Adrenal gland (tissue), 9 donors: ENCODE measurements at regions not wholly inside any gene's neighbourhood (a gene's known extent, or its start where the extent isn't known, plus 50 kb on each side); places are given as distances from the start of the nearest gene placed in this dataset.

Experiments
- DNase-seq, 7 donors: peaks; one replicate each; pipeline ENCODE4 v3.0.0-alpha.2; 2019 to 2020
- H3K27ac ChIP-seq, 5 donors: fragments of 200-600 bp; sonication (generic) in 4 of 5; 1 replicate in 3 of 5; 2 replicates in 2 of 5; pipeline versions ENCODE4 v1.5.1 to v1.8.0; 2016 to 2020; ENCODE audit warnings: mild to moderate bottlenecking in 1 of 5
- H3K27me3 ChIP-seq: fragments of 200-600 bp; 2 replicates; pipeline ENCODE4 v1.8.0; 2021
- H3K36me3 ChIP-seq, 2 donors: fragments of 200-600 bp; replicated peaks in 1 of 2; 1 replicate in 1 of 2; 2 replicates in 1 of 2; pipeline versions ENCODE4 v1.5.1 to v1.8.0; 2018 to 2022
- H3K4me1 ChIP-seq, 2 donors: fragments of 200-600 bp; replicated peaks in 1 of 2; 1 replicate in 1 of 2; 2 replicates in 1 of 2; pipeline versions ENCODE4 v1.5.1 to v1.8.0; 2018 to 2021
- H3K4me3 ChIP-seq, 4 donors: fragments of 200-600 bp; sonication (generic) in 3 of 4; one replicate each; pipeline ENCODE4 v1.5.1; 2016 to 2018
- H3K9me3 ChIP-seq, 3 donors: fragments of 200-600 bp; sonication (generic) in 1 of 3; replicated peaks in 1 of 3; 1 replicate in 2 of 3; 2 replicates in 1 of 3; pipeline versions ENCODE4 v1.5.1 to v1.8.0; 2016 to 2021
- POLR2A ChIP-seq, 2 donors: fragments of 450-650 bp; IDR thresholded peaks; one replicate each; pipeline ENCODE4 v1.6.1; 2017; ENCODE audit warnings: antibody characterized with exemption in 2 of 2, mild to moderate bottlenecking in 2 of 2, moderate library complexity in 1 of 2
- WGBS, 4 donors: extraction: QIAGEN DNeasy Blood & Tissue Kit in 2 of 4; methylation state at CpG; one replicate each; pipeline versions ENCODE4 v1.1.5 to v1.1.7; 2013 to 2017; 5-methylcytosine and 5-hydroxymethylcytosine counted together
- intact Hi-C, 2 donors: fragments of 100-400 bp; cut with DNase I; formaldehyde crosslinking; loops; one replicate each; pipeline versions ENCODE4 v1.14.1 to v1.15.0; 2022 to 2023
- TF ChIP-seq, protein P1 (sequence below), 6 experiments: fragments of 450-650 bp in 4 of 6; fragments of 200-600 bp in 2 of 6; sonication (generic) in 1 of 6; IDR thresholded peaks; 1 replicate in 5 of 6; 2 replicates in 1 of 6; pipeline versions ENCODE4 v1.5.1 to v1.8.0; 2016 to 2021; ENCODE audit warnings: antibody characterized with exemption in 6 of 6, mild to moderate bottlenecking in 2 of 6, moderate library complexity in 1 of 6
- donor health status: healthy with polysubstance abuse.
- donor health status: Bipolar disorder and iron deficiency.
- donor health status: DM: yes; HTN: yes; CAD: no.
- donor health status: DM: no; HTN: no; CAD: no.
- donor health status: DM: no; HTN: no; CAD: no.

DNA sequence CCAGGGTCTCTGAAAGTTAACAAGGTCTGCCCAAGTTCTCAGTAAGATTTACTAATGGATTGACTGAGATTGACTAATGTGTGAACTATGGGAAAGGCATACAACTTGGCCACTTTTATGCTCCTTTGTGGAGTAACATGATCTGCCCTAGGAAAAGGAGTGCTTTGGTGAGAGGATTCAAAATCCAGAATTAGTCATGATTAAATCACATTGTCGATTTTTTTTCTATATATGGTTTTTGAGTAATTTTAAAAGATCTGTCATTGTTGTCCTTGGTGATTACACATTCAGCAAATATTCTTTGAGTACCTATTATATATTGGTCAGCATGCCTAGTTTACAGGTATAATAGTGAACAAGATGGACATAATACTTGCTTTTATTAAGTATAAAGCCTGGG, 147.7 kb upstream of the SYT10 start:
- Histone ChIP-seq H3K9me3 (no peaks in the 10 kb centered on the region), H3K27ac (peak overlapping the region in 3 of 5 donors; percentile 62 to 87 (median 74)), H3K36me3 (no peaks in the 10 kb centered on the region), H3K4me3 (no peak overlapping the region), H3K27me3 (no peaks in the 10 kb centered on the region), H3K4me1 (peaks cover 10 to 16% of the 10 kb centered on the region in 2 donors)
- intact Hi-C loops, result no loop called here
- TF ChIP-seq POLR2A (IDR thresholded peaks at IDR 0.05), result no peak
- TF ChIP-seq, protein P1, sequence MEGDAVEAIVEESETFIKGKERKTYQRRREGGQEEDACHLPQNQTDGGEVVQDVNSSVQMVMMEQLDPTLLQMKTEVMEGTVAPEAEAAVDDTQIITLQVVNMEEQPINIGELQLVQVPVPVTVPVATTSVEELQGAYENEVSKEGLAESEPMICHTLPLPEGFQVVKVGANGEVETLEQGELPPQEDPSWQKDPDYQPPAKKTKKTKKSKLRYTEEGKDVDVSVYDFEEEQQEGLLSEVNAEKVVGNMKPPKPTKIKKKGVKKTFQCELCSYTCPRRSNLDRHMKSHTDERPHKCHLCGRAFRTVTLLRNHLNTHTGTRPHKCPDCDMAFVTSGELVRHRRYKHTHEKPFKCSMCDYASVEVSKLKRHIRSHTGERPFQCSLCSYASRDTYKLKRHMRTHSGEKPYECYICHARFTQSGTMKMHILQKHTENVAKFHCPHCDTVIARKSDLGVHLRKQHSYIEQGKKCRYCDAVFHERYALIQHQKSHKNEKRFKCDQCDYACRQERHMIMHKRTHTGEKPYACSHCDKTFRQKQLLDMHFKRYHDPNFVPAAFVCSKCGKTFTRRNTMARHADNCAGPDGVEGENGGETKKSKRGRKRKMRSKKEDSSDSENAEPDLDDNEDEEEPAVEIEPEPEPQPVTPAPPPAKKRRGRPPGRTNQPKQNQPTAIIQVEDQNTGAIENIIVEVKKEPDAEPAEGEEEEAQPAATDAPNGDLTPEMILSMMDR (IDR thresholded peaks at IDR 0.05), result no peak
- no peak for DNase-seq
- 41 to 48% (median 45%) methylated on average over 1 of the region's 1 CpG for WGBS, 4 donors

DNA sequence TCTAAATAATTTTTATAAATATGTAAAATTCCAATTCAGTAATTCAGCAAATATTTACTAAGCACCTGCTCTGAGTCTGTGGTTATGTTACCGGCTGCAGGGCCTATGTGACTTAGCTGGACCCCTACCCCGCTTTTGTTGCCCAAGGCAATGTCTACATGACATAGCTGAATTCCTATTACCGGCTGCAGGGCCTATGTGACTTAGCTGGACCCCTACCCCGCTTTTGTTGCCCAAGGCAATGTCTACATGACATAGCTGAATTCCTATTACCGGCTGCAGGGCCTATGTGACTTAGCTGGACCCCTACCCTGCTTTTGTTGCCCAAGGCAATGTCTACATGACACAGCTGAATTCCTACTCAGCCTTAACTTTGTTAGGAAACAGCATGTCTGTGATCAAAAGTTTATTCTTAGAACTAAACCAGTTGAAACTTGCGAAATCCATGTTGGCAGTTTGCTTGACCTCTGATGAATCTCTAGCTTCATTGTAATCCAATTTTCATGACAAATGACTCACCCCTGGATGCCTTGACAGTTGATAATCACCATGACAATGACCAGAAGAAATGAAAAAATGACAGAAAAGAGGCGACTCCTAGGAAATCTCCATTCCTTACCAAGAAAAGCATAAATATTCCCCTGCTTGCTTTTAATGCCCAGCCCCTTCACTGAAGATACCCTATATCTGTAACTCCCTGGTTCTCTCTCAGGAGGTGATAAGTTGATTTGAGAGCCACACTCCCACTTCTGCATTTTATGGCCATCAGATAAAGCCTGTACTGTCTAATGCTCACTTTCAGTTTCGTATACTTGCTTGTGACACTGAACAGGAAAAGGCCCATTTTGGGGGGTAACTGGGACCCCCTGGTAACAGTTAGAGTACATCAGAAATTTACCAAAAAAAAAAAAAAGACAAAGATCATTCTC, 148.4 kb upstream of the SYT10 start:
- Histone ChIP-seq H3K4me3 (no peak overlapping the region), H3K27me3 (no peaks in the 10 kb centered on the region), H3K4me1 (peaks cover 10 to 16% of the 10 kb centered on the region in 2 donors), H3K9me3 (no peaks in the 10 kb centered on the region), H3K27ac (peak overlapping the region in 3 of 5 donors; percentile 62 to 87 (median 74)), H3K36me3 (no peaks in the 10 kb centered on the region)
- peak; percentile 34 to 87 (median 76) for DNase-seq
- WGBS, 4 donors, result 43 to 48% (median 44%) methylated on average over 8 of the region's 8 CpGs
- intact Hi-C loops, result no loop called here
- TF ChIP-seq, protein P1 (IDR thresholded peaks at IDR 0.05), result no peak
- no peak for TF ChIP-seq POLR2A (IDR thresholded peaks at IDR 0.05)

DNA sequence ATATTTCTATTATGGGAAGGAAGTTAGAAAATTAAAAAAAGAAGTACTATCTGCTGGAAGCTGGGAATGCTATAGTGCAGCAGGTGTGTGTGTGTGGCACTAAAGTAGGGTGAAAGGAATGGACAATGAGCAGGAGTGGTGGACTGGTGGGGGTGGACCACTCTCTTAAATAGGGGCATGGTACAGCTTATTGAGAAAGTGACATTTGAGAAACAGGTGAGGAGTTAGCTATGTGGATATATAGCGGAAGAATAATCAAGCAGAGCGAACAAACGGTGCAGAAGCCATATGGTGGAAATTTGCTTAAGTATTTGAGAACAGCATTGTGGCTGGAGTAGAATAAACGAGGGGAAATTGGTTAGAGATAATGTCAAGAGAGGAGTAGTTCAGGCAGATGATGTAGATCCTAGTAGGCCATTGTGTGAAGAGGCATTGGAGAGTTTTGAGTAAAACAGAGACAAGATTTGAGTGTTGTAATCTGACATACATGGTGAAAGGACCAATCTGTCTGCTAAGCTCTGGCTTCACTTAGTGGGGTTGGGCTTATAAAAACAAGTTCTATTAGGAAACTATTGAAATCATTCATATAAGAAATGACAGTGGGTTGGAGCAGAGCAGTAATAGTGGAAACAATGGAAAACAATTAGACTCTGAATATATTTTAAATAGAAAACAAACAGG, 149.2 kb upstream of the SYT10 start:
- H3K27ac ChIP-seq, result no peak overlapping the region

More for the DNA sequence above, 149.2 kb upstream of the SYT10 start:
- Histone ChIP-seq H3K27me3 (no peaks in the 10 kb centered on the region), H3K4me3 (no peak overlapping the region), H3K9me3 (no peaks in the 10 kb centered on the region), H3K4me1 (peaks cover 10 to 16% of the 10 kb centered on the region in 2 donors), H3K36me3 (no peaks in the 10 kb centered on the region)
- intact Hi-C loops, result no loop called here
- WGBS, 4 donors, result 83 to 89% (median 87%) methylated on average over 4 of the region's 4 CpGs
- TF ChIP-seq POLR2A (IDR thresholded peaks at IDR 0.05), result no peak
- TF ChIP-seq, protein P1 (IDR thresholded peaks at IDR 0.05), result no peak
- no peak for DNase-seq
